NCI-H146 treated with DMSO at 0.1 percent for 48 hours (cell line): ENCODE measurements at regions not wholly inside any gene's neighbourhood (a gene's known extent, or its start where the extent isn't known, plus 50 kb on each side); places are given as distances from the start of the nearest gene placed in this dataset.
"Not testable (repeated sequence)": the region's sequence is repeated elsewhere in the genome, so short reads cannot be mapped to it uniquely, and the experiment has no call there.

Source experiments
- DNase-seq: peaks from one replicate; lab custom pipeline; 2025; ENCODE audit not compliant: unreplicated experiment; lab: John Stamatoyannopoulos, UW

- DNase-seq, result no peak
These were observed 464.0 kb downstream of the TRIB2 start for GRCh38 chr2:13180729-13181128.

DNA sequence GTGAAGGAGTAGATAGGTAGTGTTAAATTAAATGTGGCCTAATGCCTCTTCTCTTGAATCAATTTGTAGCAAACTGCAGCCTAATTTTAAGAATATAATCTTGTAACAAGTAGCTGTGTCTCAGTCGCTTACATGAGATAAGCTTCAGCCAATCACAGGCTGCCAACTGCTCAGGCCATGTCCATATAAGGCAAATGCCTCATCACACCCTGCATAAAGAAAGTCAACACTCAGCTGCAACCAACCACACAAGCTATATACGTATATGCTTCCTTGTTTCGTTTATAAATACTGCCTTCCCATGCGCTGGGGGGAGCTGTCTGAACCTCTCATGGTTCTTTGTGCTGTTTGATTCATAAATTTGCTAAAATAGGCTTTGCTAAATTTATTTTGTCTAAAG lies 476.3 kb downstream of the TRIB2 start:
- DNase-seq, result no peak

DNA sequence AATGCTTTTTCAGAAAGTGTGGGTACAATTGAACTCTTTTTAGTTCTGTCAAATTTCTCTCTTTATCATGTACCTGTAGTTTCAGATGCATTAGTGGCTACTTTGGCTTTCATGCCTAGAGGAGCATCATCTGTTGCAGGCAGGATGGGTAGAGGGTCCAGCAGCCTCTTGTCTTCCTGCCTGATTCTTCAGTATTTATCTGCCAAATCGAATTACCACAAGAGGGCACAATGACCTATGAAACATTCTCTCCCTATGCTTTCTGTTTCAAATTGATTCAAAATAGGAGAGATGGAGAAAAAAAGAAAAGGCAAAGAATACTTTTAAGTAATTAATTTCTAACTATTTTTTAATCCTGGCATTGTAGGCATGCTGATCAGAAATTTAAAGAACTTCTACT lies 477.2 kb downstream of the TRIB2 start:
- DNase-seq, result no peak

DNA sequence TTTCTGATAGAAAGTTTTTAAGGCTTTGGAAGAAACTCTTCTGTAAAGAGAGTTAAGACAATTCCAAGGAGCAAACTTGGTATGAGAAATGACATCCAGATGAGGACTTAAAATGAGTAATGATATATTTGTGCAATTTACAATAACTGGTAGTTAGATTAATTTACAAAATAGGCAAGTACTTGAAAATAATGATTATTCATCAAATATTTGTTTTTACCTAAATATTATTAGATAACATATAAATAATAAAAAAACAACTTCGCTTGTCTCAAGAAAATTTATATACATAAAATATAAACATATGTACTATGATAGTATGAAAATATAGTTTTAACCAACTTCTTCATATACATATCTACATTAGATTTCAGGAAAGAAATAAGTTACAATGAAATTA lies 478.5 kb downstream of the TRIB2 start:
- no peak for DNase-seq

DNA sequence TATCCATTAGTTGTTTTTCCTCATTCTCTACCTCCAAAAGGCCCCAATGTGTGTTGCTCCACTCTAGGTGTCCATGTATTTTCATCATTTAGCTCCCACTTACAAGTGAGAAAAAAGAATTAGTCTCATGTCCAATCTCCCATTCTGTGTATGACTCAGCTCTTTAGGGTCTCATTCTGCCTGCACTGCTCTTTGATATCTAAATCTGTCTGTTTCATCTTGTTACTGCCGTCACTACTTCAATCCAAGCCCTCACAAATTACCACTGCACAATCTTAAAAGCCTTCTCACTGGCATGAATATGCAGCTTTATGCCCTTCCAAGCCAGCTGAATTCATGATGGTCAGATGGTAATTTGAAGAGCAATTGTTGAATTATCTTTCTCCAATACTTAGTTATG lies 480.5 kb downstream of the TRIB2 start:
- no peak for DNase-seq

- DNase-seq, result no peak
These were observed 485.2 kb downstream of the TRIB2 start for GRCh38 chr2:13201924-13202323.

DNA sequence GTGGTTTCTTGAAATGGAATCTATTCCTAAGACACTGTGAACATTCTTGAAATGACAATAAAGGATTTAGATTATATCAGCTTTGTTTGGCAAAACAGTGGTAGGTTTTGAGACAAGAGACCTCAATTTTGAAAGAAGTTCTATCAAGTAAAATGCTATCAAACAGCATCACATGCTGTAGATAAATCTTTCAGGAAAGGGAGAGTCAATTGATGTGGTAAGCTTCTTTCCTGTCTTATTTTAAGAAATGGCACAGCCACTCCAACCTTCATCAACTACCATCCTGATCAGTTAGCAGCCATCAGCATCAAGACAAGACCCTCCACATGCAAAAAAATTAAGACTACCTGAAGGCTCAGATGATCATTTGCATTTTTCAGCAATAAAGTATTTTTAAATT lies 495.4 kb downstream of the TRIB2 start:
- no peak for DNase-seq

GRCh38 chr2:13218205-13218604 lies 501.5 kb downstream of the TRIB2 start:
- DNase-seq, result no peak

DNA sequence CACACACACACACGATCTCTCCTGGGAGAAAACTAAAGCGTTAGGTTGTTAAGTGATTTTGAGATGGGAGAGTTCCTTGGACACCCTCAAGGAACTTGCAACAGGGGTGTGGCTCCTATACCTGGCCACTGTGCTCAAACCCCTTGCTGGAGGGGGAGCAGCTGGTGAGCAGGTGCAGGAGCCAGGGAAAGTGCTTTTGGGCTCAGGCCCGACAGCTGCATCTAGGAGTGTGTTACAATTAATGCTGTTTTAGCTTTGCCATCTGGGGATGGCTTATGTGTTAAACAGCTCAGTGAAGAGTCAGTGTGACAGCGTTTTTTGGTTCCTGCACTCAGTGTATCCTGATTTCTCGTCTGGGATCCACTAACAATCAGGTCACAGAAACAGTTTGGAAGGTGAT lies 510.8 kb downstream of the TRIB2 start:
- DNase-seq, result no peak

DNA sequence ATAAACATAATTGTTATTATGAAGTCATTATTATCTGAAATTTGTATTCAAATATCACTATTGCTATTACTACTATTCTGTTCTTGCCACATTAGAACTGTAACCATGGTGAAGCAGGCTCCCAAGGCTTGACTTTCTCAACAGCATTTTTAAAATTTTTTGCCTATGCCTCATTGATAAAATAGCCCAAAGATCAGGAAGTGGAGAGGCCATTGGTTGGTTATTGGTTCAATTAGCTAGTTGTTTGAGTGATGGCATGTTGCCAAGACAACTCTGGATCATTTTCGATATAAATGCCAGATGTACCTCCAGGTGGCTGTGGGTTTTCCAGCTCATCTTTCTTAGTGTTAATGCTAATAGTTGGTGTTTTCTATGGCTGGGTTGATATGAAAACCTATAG lies 513.5 kb downstream of the TRIB2 start:
- DNase-seq, result no peak

- no peak for DNase-seq
These were observed 523.3 kb downstream of the TRIB2 start for GRCh38 chr2:13240061-13240460.

DNA sequence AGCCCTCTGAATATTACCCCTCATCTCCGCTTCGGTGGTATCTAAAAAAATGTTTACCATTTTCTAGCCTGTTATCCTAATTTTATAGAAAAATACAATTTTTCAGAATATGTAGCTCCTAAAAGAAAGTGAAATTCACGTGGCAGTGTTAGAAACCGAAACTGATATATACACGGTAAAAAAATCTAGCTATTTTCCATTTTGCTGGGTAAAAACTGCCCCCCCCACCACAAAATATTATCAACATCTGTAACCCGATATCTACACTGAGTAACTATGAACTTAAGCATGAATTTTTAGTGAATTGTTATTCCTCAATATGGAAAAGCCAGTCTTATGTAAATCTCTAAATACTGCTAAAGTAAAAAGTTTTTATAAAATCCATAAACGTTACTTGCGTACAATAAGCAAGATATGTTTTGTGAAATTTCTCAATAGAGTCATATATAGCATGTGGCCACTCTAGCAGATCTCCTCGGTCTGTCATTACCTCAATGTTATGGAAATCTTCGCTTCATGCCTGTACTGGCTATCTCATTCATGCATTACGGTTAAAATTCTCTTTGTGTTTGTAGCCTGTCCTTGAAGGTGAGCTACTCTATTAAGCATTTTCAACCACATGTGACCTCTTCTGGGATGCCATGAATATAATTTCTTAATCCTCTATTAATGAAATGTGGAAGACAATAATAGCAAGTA lies 524.2 kb downstream of the TRIB2 start:
- DNase-seq, result no peak

GRCh38 chr2:13252615-13253014 lies 535.9 kb downstream of the TRIB2 start:
- no peak for DNase-seq

GRCh38 chr2:13255485-13255884 lies 538.7 kb downstream of the TRIB2 start:
- no peak for DNase-seq

GRCh38 chr2:13260402-13260801 lies 543.7 kb downstream of the TRIB2 start:
- DNase-seq, result no peak

DNA sequence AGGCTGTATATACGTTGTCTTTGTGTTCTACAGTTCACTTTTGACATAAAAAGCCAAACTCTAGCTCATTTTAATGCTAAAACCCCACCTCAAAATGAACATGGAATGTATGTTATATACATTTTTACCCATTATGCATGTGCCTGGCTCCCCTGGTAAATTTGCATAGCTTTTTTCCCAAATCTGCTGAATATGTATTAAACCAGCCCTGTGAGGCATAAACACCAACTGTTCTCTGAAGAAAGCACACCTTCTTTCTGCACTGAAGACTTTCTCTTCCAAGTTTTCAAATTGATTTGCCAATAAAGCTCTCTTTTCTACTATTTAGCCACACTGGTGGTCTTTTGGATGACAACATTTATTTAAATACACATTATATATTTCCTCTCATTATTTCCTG lies 549.4 kb downstream of the TRIB2 start:
- DNase-seq, result no peak

- DNase-seq, result no peak
These were observed 568.0 kb downstream of the TRIB2 start for GRCh38 chr2:13284688-13285087.

DNA sequence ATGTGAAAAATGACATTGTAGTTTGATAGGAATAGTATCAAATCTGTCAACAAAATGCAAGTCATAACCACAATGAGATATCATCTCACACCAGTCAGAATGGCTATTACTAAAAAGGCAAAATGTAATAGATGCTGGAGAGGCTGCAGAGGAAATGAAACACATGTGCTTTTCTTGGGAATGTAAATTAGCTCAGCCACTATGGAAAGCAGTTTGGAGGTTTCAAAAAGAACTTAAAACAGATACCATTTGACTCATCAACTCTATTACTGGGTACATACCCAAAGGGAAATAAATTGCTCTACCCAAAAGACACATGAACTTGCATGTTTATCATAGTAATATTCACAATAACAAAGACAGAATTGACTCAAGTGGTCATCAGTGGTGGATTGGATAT lies 572.6 kb downstream of the TRIB2 start:
- DNase-seq, result no peak

DNA sequence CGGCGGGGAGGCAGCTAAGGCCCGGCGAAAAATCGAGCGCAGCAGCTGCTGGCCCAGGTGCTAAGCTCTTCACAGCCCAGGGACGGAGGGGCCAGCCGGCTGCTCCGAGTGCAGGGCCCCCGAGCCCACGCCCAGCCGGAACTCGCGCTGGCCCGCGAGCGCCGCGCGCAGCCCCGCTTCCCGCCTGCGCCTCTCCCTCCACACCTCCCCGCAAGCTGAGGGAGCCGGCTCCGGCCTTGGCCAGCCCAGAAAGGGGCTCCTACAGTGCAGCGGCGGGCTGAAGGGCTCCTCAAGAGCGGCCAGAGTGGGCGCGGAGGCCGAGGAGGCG lies 591.7 kb downstream of the TRIB2 start:
- DNase-seq, result not testable (repeated sequence)

- no peak for DNase-seq
These were observed 592.3 kb downstream of the TRIB2 start for GRCh38 chr2:13308989-13309388.

DNA sequence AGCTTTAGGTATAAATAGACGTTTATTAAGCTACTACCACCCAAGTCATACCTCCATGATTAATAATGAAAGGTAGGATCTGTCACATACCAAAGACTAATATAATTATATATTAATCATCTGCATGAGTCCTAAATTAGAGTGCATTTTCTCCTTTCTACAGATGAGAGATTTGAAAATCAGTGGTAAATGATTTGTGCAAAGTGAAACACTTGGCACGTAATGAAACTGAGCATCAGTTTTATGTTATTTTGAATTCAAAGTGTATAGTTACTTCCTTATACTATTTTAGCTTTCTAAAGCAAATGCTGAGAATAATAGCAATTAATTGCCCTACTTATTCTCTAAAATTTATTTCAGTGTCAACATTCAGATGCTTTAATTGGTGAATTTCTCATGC lies 615.3 kb downstream of the TRIB2 start:
- DNase-seq, result no peak

- DNase-seq, result not testable (repeated sequence)
These were observed 617.3 kb downstream of the TRIB2 start for GRCh38 chr2:13334071-13334470.

GRCh38 chr2:13334545-13334944 lies 617.8 kb downstream of the TRIB2 start:
- DNase-seq, result no peak
